SK-N-MC (cell line): ENCODE measurements at regions not wholly inside any gene's neighbourhood (a gene's known extent, or its start where the extent isn't known, plus 50 kb on each side); places are given as distances from the start of the nearest gene placed in this dataset.
"Not testable (repeated sequence)": the region's sequence is repeated elsewhere in the genome, so short reads cannot be mapped to it uniquely, and the experiment has no call there.

Experiments
- DNase-seq: peaks from one replicate; pipeline ENCODE4 v3.0.0-alpha.2; 2011; ENCODE audit warnings: low read depth, low spot score
- H3K27ac ChIP-seq: fragments of 200-600 bp; sonication (generic); 2 replicates; pipeline ENCODE4 v1.5.1; 2016; ENCODE audit warnings: mixed run types
- H3K36me3 ChIP-seq: fragments of 200-600 bp; sonication (generic); 2 replicates; pipeline ENCODE4 v1.6.1; 2017; ENCODE audit warnings: antibody characterized with exemption, low read length, mixed read lengths; ENCODE audit not compliant: insufficient read depth
- H3K4me3 ChIP-seq: fragments of 200-600 bp; sonication (generic); 2 replicates; pipeline ENCODE4 v1.5.1; 2016
- H3K9ac ChIP-seq: fragments of 200-600 bp; sonication (generic); 2 replicates; pipeline ENCODE4 v1.8.0; 2017; ENCODE audit warnings: mixed run types, mixed read lengths; ENCODE audit not compliant: insufficient read length
- H3K9me3 ChIP-seq: fragments of 200-600 bp; sonication (generic); 2 replicates; pipeline ENCODE4 v1.6.1; 2017; ENCODE audit warnings: low read depth, mild to moderate bottlenecking, antibody characterized with exemption, low read length, moderate library complexity, mixed read lengths
- EZH2 ChIP-seq: fragments of 200-600 bp; sonication (generic); IDR thresholded peaks from one replicate; pipeline ENCODE4 v1.6.1; 2017; ENCODE audit warnings: antibody characterized with exemption
- FOXP2 ChIP-seq: optimal IDR thresholded peaks from 2 replicates; pipeline ENCODE3; 2011; ENCODE audit warnings: mild to moderate bottlenecking, moderate library complexity; ENCODE audit not compliant: insufficient read depth; ENCODE audit errors: extremely low read length, control extremely low read depth
- POLR2AphosphoS5 ChIP-seq: IDR thresholded peaks from 2 replicates; pipeline ENCODE4 v1.6.1; 2012; ENCODE audit warnings: mild to moderate bottlenecking, low read depth, low read length, borderline replicate concordance

DNA sequence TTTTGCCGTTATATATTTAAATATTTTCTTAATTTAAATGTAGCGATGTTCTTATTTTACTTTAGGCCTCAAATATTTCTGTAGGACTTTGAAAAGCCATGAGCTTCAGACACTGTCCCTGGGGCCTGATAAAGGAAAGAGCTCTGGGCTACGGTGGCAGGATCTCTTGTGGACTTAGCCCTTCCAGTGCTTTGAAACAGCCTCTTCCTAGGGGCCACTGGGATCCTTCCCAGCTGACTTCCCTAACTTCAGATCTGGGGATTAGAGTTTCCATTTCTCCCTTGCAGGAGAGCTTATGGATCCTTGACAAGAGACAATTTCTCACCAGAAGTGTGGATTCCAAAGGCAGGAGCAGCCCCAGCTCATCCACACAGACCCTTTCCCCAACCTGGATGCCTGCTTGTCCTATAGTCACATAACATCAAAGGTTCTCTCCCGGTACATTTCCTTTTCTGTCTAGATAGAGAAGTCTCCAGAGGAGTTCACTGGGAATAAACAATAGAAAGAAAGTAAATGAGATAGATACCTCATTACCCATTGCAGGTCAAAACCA, 221.4 kb downstream of the TTC6 start:
- no peaks in the 10 kb centered on the region for H3K9me3 ChIP-seq
- H3K27ac ChIP-seq: no peak overlapping the region
- TF ChIP-seq POLR2AphosphoS5 (no peak), EZH2 (no peak), FOXP2 (no peak)
- H3K36me3 ChIP-seq: no peaks in the 10 kb centered on the region
- no peak overlapping the region for H3K9ac ChIP-seq
- DNase-seq: no peak
- no peak overlapping the region for H3K4me3 ChIP-seq

DNA sequence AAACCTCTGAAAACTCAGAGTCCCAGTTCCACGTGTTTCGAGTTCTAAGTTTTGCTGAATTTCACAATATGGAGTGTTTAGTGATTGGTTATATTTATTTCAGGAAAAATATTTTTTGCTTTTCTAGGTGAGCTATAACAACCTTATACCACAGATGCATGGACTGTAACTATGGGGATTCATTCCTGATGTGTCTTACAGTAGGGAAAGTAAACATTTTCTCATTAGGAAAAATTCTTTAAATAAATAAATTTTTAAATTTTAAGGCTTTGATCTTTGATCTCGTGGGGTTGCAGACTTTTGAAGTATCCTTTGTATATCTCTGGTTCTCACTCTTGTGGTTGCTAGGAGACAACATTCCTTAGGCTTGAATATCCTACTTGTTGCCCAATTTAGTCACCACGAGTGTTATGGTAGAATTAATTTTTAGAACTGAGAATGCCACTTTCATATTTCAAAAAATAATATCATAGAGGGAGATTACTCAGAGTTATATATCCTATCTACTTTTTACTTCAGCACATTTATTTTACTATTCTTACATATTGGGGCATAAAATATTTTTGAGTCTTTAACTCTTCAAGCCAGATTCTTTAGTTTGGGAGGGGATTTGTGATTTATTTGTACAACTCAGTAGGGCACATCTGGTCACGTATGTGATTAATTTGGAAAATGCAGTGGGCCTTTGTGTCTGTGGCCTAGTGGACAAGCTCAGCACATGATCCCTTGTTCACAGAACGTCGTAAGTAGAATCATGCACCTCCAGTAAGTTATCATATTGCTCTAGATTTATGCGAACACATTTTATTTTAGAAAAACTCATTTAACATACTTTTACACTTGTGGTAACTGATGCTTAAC, 224.0 kb downstream of the TTC6 start:
- Histone ChIP-seq H3K9ac (no peak overlapping the region), H3K9me3 (no peaks in the 10 kb centered on the region), H3K36me3 (no peaks in the 10 kb centered on the region), H3K4me3 (no peak overlapping the region), H3K27ac (no peak overlapping the region)
- TF ChIP-seq EZH2 (no peak), FOXP2 (no peak), POLR2AphosphoS5 (no peak)
- no peak for DNase-seq

DNA sequence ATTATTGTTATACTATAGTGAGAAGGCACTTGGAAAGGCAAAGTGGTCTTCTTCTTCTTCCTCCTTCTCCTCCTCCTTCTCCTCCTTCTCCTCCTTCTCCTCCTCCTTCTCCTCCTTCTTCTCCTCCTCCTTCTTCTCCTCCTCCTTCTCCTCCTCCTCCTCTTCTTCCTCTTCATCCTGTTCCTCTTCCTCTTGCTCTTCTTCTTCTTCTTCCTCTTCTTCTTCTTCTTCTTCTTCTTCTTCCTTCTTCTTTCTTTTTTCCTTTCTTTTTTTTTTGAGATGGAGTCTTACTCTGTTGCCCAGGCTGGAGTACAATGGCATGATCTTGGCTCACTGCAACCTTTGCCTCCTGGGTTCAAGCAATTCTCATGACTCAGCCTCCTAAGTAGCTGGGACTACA, 225.4 kb downstream of the TTC6 start:
- not testable (repeated sequence) for H3K36me3 ChIP-seq, H3K4me3 ChIP-seq, H3K9ac ChIP-seq, DNase-seq, H3K27ac ChIP-seq, H3K9me3 ChIP-seq

DNA sequence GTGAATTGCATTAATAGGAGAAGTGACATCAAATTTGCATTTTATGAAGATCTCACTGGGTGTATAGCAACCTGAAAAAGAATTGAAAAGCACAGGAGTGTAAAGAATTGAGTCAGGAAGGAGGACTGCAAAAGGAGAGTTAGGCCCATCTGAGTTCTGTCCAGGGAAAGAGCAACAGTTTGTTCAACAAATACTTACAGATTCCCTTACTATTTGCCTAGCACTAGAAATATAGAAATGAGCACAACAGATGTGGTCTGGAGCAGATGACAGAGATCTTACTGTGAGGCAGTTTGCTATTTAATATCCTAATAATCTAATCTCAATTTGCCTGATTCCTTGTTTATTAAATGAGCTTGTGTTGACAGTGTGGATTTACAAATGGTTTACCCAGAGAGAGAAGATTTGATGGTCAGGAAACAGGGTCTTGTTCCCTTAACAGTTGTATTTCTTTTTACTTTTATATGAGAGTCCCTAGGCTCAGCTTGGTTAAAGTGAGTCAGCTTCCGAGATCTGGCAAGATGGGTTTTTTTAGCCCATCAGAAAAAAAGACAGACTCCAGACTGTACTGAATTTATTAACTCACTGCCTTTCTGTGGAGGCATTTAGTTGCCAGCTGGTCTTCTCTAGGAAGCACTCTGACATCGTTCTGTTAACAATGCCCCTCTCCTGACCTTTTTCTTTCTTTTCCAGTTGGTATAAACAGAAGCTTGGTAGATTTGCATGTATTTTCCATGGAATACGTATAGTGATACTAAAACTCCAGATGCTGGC, 229.7 kb downstream of the TTC6 start:
- no peak for TF ChIP-seq POLR2AphosphoS5
- no peak for TF ChIP-seq FOXP2
- no peak for TF ChIP-seq EZH2
- H3K9me3 ChIP-seq: no peaks in the 10 kb centered on the region
- no peaks in the 10 kb centered on the region for H3K36me3 ChIP-seq
- no peak overlapping the region for H3K9ac ChIP-seq
- no peak overlapping the region for H3K27ac ChIP-seq
- H3K4me3 ChIP-seq: no peak overlapping the region
- DNase-seq: no peak

DNA sequence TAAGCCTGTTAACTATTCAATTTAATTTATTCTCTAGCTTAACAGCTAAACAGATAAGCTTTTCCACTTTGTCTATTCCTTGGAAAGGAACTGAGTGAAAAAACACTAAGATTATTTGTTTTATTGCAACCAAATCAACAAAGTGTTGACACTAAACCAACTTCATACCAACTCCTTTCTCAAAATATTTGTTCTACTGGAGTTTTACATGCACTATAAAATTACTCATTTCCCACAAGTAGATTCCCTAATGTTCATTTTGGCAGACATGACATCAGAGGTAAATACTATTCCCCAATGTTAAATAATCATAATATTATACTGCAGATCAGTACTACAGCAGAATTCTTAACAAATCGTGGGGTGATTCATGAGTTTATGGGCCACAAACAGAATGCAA, 231.4 kb downstream of the TTC6 start:
- no peaks in the 10 kb centered on the region; the same call in 1 of the 2 replicates for H3K9me3 ChIP-seq
- no peak overlapping the region for H3K27ac ChIP-seq
- H3K36me3 ChIP-seq: no peaks in the 10 kb centered on the region
- DNase-seq: no peak
- TF ChIP-seq FOXP2 (no peak), POLR2AphosphoS5 (no peak), EZH2 (no peak)
- no peak overlapping the region for H3K9ac ChIP-seq
- H3K4me3 ChIP-seq: no peak overlapping the region

DNA sequence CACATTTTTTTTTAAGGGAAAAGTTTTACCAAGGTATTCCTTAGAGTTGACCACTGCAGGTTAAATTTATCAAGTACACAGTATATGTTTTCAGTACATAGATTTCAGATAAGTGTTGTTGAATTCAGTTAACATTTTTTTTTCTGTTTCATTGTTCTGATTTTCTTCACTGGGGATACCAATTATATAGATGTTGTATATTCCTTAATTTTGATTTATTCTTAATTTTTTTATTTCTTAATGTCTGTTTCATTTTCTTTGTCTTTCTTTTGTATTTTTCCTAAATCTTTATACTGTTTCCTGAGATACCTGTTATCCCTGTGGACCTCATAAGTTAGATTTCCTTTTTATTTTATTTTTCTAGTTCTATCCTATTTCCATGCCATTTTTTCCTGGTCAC, 234.8 kb downstream of the TTC6 start:
- TF ChIP-seq FOXP2 (no peak), POLR2AphosphoS5 (no peak), EZH2 (no peak)
- no peak for DNase-seq
- Histone ChIP-seq H3K36me3 (no peaks in the 10 kb centered on the region), H3K27ac (no peak overlapping the region), H3K9me3 (peaks cover 6% of the 10 kb centered on the region; the same call in 1 of the 2 replicates), H3K9ac (no peak overlapping the region), H3K4me3 (no peak overlapping the region)

DNA sequence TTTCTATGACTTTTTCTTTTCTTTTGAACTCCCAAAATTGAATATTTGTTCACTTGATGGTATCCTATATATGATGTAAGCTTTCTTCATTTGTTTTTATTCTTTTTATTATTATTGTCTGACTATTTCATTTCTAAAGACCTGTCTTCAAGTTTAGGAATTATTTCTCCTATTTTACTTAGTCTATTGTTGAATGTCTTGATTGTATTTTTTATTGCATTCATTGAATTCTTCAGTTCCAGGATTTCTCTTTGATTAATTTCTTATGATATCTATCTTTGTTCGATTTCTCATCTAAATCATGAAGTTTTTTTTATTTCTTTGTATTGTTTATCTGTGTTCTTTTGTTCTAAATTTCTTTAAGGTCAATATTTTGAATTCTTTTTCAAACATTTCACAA, 238.8 kb downstream of the TTC6 start:
- no peaks in the 10 kb centered on the region for H3K36me3 ChIP-seq
- no peak overlapping the region for H3K4me3 ChIP-seq
- DNase-seq: no peak
- TF ChIP-seq EZH2 (no peak), POLR2AphosphoS5 (no peak), FOXP2 (no peak)
- H3K9ac ChIP-seq: no peak overlapping the region
- peaks cover 6% of the 10 kb centered on the region; the same call in 1 of the 2 replicates for H3K9me3 ChIP-seq
- H3K27ac ChIP-seq: no peak overlapping the region

DNA sequence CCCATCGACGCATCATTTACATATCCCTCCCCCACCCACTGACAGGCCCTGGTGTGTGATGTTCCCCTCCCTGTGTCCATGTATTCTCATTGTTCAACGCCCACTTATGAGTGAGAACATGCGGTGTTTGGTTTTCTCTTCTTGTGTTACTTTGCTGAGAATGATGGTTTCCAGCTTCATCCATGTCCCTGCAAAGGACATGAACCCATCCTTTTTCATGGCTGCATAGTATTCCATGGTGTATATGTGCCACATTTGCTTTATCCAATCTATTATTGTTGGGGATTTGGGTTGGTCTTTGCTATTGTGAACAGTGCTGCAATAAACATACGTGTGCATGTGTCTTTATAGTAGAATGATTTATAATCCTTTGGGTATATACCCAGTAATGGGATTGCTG, 243.3 kb downstream of the TTC6 start:
- H3K9me3 ChIP-seq, H3K9ac ChIP-seq, H3K36me3 ChIP-seq, H3K4me3 ChIP-seq, H3K27ac ChIP-seq, DNase-seq: not testable (repeated sequence)

DNA sequence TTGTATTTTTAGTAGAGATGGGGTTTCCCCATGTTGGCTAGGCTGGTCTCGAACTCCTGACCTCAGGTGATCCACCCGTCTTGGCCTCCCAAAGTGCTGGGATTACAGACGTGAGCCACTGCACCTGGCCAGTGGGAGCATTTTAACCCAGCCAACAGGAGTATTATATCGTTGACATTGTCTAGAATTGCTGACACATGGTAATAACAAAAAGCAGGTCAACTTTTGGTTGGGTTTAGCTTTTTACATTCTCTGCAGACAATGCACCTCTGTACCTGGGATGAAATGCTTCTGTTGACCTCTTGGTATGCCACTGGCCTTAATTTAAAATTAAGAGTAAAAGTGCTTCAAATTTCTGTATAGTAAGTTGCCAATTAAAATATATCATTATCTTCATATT, 245.6 kb downstream of the TTC6 start:
- not testable (repeated sequence) for H3K27ac ChIP-seq, DNase-seq, H3K4me3 ChIP-seq, H3K9ac ChIP-seq, H3K36me3 ChIP-seq, H3K9me3 ChIP-seq
